GM21786 (cell line): ENCODE measurements at regions not wholly inside any gene's neighbourhood (a gene's known extent, or its start where the extent isn't known, plus 50 kb on each side); places are given as distances from the start of the nearest gene placed in this dataset.
A peak's percentile ranks its signal among the peaks of the same experiment; 100 is the strongest.
"Not testable (repeated sequence)": the region's sequence is repeated elsewhere in the genome, so short reads cannot be mapped to it uniquely, and the experiment has no call there.

Experiments used
- ATAC-seq: cut with Tn5 transposase; IDR thresholded peaks from one replicate; pipeline ENCODE4 v1.9.1; 2021; ENCODE audit not compliant: unreplicated experiment

DNA sequence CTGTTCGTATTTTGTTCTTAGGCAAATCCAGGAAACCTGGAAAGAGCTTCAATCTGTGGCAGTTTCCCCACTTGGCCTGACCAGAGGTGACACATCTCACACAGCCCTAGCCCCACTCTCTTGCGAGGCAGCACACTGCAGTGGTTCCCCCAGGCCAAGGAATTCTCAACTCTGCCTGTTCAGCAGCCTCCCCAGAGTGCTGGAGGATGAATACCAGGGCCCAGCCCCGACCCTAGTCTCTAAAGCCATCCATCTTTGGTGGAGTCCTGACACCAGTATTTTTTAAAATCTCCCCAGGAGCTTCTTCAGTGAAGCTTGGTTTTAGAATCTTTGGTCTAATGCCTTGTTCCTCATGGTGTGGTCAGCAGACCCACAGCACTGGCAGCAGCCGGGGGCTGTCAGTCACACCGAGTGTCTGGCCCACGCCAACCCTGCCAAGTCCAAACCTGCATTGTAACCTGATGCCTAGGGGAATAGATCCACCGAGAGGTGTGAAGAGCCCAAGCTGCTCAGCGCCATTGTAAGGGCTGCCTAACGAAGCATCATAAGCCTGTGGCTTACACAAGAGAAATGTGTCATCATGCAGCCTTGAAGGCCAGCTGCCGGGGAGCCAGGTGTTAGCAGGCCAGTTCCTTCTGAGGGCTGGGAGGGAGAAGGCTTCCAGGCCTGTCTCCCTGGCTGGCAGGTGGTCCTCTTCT, 428.7 kb upstream of the ID2 start:
- ATAC-seq = peak; percentile 91

DNA sequence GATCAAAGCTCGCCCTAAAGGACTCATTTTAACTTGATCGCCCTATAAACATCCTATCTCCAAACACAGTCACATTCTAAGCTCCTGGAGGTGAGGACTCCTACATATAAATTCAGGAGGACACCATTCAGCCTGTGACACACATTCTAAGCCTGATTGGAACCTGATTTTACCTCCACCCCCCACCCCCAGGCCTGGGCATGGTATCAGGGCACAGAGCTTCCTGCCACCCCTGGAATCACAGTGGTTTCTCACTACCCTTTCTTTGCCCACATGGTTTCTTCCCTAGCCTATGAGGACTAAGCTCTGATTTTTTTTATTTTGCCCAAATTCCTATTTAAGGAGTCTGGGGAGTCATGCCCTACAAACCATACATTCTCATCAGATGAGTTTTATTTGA, 428.1 kb upstream of the ID2 start:
- ATAC-seq = no peak

DNA sequence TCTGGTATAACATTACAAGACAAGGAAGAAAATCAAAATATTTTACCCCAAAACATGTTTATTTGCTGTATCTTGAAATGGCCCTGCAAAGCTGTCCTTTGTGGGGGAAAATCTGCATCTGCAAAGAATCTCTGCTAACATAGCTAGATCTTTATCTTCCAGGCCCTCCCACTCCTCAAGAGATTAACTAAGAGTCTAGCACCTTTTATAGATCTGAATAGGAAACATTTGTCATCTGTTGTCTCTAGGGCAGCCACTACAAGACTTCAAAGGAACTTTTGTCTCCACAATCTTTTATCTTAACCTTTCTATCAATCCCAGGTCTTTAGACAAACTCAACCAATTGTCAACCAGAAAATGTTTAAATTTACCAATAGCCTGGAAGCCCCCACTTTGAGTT, 427.6 kb upstream of the ID2 start:
- ATAC-seq = not testable (repeated sequence)

GRCh38 chr2:8254791-8255447, 426.9 kb upstream of the ID2 start:
- ATAC-seq = no peak

DNA sequence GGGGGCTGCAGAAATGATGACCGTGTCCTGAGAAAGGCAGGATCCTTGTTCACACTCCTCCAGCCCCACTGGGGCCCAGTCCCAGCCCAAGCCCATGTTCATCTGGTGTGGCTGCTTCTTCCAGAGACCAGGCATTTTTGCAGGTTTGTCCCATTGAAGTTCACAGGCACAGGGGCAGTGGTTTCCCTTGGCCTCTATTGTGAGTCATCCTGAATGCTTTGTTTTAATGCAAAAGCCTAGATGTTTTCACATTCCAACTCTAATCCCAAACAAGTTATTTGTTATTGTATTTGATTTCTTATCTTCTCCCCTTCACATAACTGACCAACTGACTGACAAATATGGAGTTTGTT, 426.4 kb upstream of the ID2 start:
- ATAC-seq = no peak

GRCh38 chr2:8256905-8257304, 425.0 kb upstream of the ID2 start:
- no peak for ATAC-seq

- ATAC-seq = no peak
Measured at GRCh38 chr2:8257502-8257901, 424.4 kb upstream of the ID2 start.

DNA sequence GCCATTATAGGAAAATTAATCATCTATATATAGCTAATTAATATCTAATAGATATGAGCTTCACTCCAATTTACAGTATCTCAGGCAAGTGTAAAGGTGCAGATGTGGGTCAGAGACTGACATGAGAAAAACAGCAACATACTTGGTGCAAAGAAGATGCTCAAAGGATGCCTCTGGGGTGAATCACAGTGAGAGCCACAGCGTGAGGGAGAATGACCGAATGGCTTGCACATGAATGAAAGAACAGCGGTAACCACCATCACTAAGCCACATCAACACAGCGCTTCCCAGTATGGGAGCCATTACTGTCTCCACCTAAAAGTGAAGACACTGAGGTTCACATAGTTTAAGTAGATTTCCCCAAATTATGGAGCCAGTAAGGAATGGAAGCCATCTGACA, 423.4 kb upstream of the ID2 start:
- ATAC-seq = no peak

DNA sequence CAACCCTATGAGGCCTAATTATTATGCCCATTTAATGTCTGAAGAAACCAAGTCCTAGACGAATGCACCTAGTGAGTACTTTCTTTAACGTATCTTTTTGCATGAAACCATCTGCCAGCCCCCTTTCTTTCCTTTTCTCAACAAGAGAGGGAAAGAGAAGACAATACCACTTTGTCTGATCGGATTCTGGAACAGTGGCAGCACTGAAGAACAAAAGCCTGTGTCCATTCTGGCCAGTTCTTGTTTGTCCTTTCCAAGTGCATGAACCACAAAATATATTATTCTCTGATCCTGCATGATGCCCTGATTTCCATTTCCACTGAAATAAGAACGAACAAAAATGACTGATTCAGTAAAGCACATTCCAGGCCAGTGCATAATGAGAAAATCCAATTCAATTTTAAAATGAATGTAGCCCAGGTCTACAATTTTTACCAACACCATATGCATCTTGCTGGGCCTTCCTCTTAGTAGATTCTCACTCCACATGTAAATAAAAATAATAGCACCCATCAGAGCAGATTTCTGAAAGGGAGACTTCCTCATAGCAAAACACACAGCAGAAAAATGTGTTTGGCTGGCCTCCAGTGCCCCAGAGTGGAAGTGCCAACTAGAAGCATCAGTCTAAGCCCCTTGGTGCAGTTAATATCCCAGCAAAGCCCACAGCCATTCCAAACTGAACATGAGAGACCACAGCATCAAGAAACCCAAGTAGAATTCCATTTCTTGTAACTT, 422.6 kb upstream of the ID2 start:
- no peak for ATAC-seq

DNA sequence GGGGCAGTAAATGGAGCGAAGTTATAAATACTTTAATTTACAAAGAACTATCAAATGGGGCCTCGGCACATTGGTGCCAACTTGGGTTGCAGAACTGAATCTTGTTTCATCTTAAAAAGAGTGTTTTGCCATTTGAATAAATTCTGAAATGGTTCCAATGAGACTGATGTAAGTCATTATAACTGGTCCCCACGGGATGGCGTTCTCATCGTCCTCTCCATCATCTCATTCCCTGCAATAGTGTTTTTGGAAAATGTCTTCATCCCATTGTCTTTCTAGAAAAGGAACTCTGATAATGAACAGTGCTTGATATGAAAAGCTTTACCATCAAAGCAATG, 422.0 kb upstream of the ID2 start:
- no peak for ATAC-seq

DNA sequence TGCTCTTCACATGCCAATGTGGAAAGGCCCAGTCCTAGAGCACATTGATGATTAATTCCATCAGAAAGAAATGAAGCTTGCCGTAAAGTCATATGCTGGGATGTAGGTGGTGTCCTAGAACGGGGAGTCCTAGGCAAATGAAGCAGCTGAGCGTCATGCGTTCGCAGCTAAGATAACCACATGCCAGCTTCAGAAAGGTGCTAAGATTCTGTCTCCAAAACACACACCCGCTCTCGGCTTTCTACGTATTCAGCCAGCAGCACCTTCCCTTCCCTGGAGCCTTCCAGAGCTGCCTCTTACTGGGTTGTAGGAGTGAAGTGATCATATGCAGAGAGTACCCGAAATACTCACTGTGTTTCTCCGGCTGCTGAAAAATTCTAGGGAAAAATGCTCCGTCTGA, 421.6 kb upstream of the ID2 start:
- no peak for ATAC-seq

GRCh38 chr2:8263901-8264300, 418.0 kb upstream of the ID2 start:
- no peak for ATAC-seq

GRCh38 chr2:8264981-8265380, 416.9 kb upstream of the ID2 start:
- no peak for ATAC-seq

DNA sequence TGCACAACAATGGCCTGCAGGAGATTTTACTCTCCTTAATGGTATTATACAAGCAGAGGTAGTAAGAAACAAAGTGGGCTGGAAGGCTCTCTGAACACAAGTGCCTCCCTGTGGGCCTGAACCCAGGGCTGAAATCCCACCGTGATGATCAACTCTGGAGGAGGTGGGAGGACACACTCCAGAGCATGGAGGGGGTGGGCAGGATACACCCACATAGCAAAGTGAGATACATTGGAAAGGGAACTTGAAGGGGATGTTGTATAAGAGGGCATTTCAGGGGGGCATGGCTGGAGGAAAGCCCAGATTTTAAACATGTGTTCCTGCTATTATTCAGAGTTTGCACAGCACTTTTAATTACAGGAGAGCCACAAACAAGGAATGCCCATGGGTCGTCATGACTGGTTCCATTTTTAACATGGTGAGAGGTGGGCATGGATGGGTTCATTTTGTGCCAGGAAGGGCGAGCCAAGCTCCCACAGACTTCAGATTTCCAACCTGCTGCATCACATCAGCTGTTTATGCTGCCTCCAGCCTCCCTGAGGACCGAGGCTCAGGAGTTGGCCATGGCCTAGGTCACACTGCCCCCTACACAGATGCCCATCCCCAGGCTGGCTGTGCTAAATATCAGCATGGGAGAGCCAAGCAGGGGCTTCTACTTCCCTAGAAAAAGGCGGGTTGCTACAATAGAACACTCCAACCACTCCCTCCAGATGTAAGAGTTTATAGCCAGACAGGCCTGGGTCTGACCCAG, 416.2 kb upstream of the ID2 start:
- no peak for ATAC-seq

DNA sequence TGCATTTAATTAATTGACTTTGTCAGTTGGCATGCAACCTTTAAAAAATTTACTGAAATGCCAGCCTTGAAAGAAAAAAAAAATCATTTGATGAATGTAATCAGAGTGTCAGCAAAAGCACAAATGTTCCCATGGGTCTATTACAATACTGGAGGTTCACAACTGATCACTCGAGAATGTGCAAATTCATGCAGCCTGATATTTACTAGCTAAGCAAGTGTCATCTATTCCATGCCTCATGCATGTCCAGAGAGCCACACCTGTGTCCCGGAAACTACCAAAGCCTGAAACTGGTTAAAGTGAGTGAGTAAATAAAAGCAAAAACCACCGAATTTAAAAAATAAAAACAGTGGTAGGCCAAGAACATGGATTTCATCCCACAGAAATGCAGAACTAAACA, 415.3 kb upstream of the ID2 start:
- no peak for ATAC-seq

- no peak for ATAC-seq
Measured at GRCh38 chr2:8267048-8267447, 414.8 kb upstream of the ID2 start.

GRCh38 chr2:8267721-8268120, 414.1 kb upstream of the ID2 start:
- ATAC-seq = no peak

GRCh38 chr2:8268172-8268783, 413.6 kb upstream of the ID2 start:
- no peak for ATAC-seq

GRCh38 chr2:8270699-8271098, 411.2 kb upstream of the ID2 start:
- no peak for ATAC-seq

- no peak for ATAC-seq
Measured at GRCh38 chr2:8271461-8271860, 410.4 kb upstream of the ID2 start.

GRCh38 chr2:8276026-8276425, 405.8 kb upstream of the ID2 start:
- ATAC-seq = no peak
